HepG2 (cell line): ENCODE measurements at regions not wholly inside any gene's neighbourhood (a gene's known extent, or its start where the extent isn't known, plus 50 kb on each side); places are given as distances from the start of the nearest gene placed in this dataset.

Experiments
- ARNT ChIP-seq: fragments of 450-650 bp; IDR thresholded peaks from 2 replicates; pipeline ENCODE4 v1.6.1; 2017
- CBX5 ChIP-seq: sonication (generic); formaldehyde crosslinking; IDR thresholded peaks from 2 replicates; pipeline ENCODE4 v1.4.0; 2020; ENCODE audit warnings: missing genetic modification reagents, borderline replicate concordance
- FOXJ3 ChIP-seq: sonication (generic); formaldehyde crosslinking; IDR thresholded peaks from 2 replicates; pipeline ENCODE4 v1.4.0; 2020; ENCODE audit warnings: missing genetic modification reagents, mild to moderate bottlenecking, borderline replicate concordance
- GATA4 ChIP-seq: sonication (generic); IDR thresholded peaks from 2 replicates; pipeline ENCODE4 v1.6.1; 2016; ENCODE audit warnings: antibody characterized with exemption, low read depth, borderline replicate concordance
- HOXA5 ChIP-seq: sonication (generic); formaldehyde crosslinking; IDR thresholded peaks from 2 replicates; pipeline ENCODE4 v1.4.0; 2020; ENCODE audit warnings: missing genetic modification reagents
- ISX ChIP-seq: sonication (generic); formaldehyde crosslinking; conservative IDR thresholded peaks from 2 replicates; pipeline ENCODE4 v1.5.0; 2020; ENCODE audit warnings: missing genetic modification reagents
- KDM2A ChIP-seq: sonication (generic); formaldehyde crosslinking; IDR thresholded peaks from 2 replicates; pipeline ENCODE4 v1.4.0; 2020; ENCODE audit warnings: low read depth, missing genetic modification reagents, borderline replicate concordance
- KLF11 ChIP-seq: IDR thresholded peaks from 2 replicates; pipeline ENCODE4 v1.6.1; 2016; ENCODE audit warnings: missing compliant biosample characterization
- KMT2A ChIP-seq: sonication (generic); formaldehyde crosslinking; IDR thresholded peaks from 2 replicates; pipeline ENCODE4 v1.4.0; 2020; ENCODE audit warnings: missing genetic modification reagents
- NAIF1 ChIP-seq: sonication (generic); formaldehyde crosslinking; IDR thresholded peaks from 2 replicates; pipeline ENCODE4 v1.5.0; 2020; ENCODE audit warnings: mild to moderate bottlenecking, missing genetic modification reagents, borderline replicate concordance
- NCOA1 ChIP-seq: sonication (generic); formaldehyde crosslinking; IDR thresholded peaks from 2 replicates; pipeline ENCODE4 v1.9.0; 2021; ENCODE audit warnings: missing genetic modification reagents
- NONO ChIP-seq, 2 experiments: fragments of 450-650 bp in 1 of 2; sonication (generic) in 1 of 2; formaldehyde crosslinking in 1 of 2; IDR thresholded peaks in 1 of 2; conservative IDR thresholded peaks in 1 of 2; 2 replicates each; pipeline versions ENCODE4 v1.6.1 to v1.8.0; 2017 to 2022; ENCODE audit warnings: mild to moderate bottlenecking in 1 of 2, missing genetic modification reagents in 1 of 2, moderate library complexity in 1 of 2
- YY1 ChIP-seq: IDR thresholded peaks from 2 replicates; pipeline ENCODE4 v1.6.1; 2011; ENCODE audit warnings: low read length, low read depth, moderate library complexity, mild to moderate bottlenecking; ENCODE audit not compliant: insufficient read depth, insufficient replicate concordance
- ZBTB7A ChIP-seq: sonication (generic); formaldehyde crosslinking; IDR thresholded peaks from 2 replicates; pipeline ENCODE4 v1.8.0; 2022; ENCODE audit warnings: mild to moderate bottlenecking, missing genetic modification reagents
- ZNF225 ChIP-seq: sonication (generic); formaldehyde crosslinking; IDR thresholded peaks from 2 replicates; pipeline ENCODE4 v1.4.0; 2020; ENCODE audit warnings: mild to moderate bottlenecking, missing genetic modification reagents
- ZNF776 ChIP-seq: sonication (generic); formaldehyde crosslinking; IDR thresholded peaks from 2 replicates; pipeline ENCODE4 v1.4.0; 2020; ENCODE audit warnings: mild to moderate bottlenecking, missing genetic modification reagents
- ZNF839 ChIP-seq: sonication (generic); formaldehyde crosslinking; IDR thresholded peaks from 2 replicates; pipeline ENCODE4 v1.4.0; 2020; ENCODE audit warnings: missing genetic modification reagents, mild to moderate bottlenecking, borderline replicate concordance
- TF ChIP-seq, protein P1 (sequence below), 2 experiments: sonication (generic) in 1 of 2; formaldehyde crosslinking in 1 of 2; IDR thresholded peaks; 2 replicates each; pipeline versions ENCODE4 v1.5.1 to v1.6.1; 2011 to 2020; ENCODE audit warnings: borderline replicate concordance in 1 of 2, low read depth in 1 of 2, low read length in 1 of 2, mild to moderate bottlenecking in 1 of 2, missing genetic modification reagents in 1 of 2, moderate library complexity in 1 of 2
- TF ChIP-seq, protein P2 (sequence below): sonication (generic); formaldehyde crosslinking; IDR thresholded peaks from 2 replicates; pipeline ENCODE4 v1.4.0; 2020; ENCODE audit warnings: missing genetic modification reagents, borderline replicate concordance
- TF ChIP-seq, protein P3 (sequence below): sonication (generic); formaldehyde crosslinking; IDR thresholded peaks from 2 replicates; pipeline ENCODE4 v1.5.0; 2020; ENCODE audit warnings: missing genetic modification reagents
- TF ChIP-seq, protein P4 (sequence below): sonication (generic); formaldehyde crosslinking; conservative IDR thresholded peaks from 2 replicates; pipeline ENCODE4 v1.8.0; 2022; ENCODE audit warnings: low read depth, missing genetic modification reagents

DNA sequence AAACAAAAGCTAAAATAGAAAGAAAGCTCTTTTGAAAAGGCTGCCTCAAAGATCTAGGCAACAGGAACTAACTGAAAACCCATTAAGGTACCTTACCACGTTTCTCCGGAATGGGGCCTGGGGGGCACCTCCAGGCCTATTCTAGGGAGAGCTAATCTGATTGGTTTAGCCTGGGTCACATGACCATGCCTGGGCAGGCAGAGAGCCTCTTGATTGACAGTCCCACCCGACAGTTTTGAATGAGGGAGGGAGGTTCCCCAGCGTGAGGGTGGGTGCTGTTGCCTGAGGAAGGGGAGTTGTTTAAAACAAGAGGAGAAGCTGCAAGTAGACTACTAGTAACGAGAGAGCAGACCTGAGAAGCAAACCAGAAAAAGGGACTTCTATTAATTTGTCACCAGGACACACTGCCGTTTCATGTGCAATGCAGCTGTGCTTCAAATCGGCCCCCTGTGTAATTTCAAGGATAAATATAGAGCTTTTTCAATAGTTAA is 143.4 kb upstream of the HS3ST2 start (continued):
- TF ChIP-seq KLF11 (CRISPR knock-in tag) (no peak), ZNF225 (no peak), NONO (IDR thresholded peaks at IDR 0.05) (no peak), NONO (CRISPR knock-in tag; conservative IDR thresholded peaks at IDR 0.05) (no peak), KMT2A (CRISPR knock-in tag) (no peak), GATA4 (no peak), NAIF1 (CRISPR knock-in tag) (no peak), ZBTB7A (CRISPR knock-in tag) (no peak), ISX (CRISPR knock-in tag) (peak; percentile 44; the same call in 1 of the 2 replicates), FOXJ3 (CRISPR knock-in tag) (no peak), ZNF839 (CRISPR knock-in tag) (no peak), HOXA5 (CRISPR knock-in tag) (no peak), ZNF776 (CRISPR knock-in tag) (no peak), CBX5 (CRISPR knock-in tag) (no peak), KDM2A (CRISPR knock-in tag) (no peak), YY1 (no peak), NCOA1 (CRISPR knock-in tag) (no peak), ARNT (no peak)
- TF ChIP-seq, protein P1, sequence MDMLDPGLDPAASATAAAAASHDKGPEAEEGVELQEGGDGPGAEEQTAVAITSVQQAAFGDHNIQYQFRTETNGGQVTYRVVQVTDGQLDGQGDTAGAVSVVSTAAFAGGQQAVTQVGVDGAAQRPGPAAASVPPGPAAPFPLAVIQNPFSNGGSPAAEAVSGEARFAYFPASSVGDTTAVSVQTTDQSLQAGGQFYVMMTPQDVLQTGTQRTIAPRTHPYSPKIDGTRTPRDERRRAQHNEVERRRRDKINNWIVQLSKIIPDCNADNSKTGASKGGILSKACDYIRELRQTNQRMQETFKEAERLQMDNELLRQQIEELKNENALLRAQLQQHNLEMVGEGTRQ (IDR thresholded peaks at IDR 0.05; ENCODE audit: low read depth, low read length): peak; percentile 83
- TF ChIP-seq, protein P1 (CRISPR knock-in tag; IDR thresholded peaks at IDR 0.05; ENCODE audit: borderline replicate concordance): peak; percentile 92; the same call in 1 of the 2 replicates
- TF ChIP-seq, protein P2, sequence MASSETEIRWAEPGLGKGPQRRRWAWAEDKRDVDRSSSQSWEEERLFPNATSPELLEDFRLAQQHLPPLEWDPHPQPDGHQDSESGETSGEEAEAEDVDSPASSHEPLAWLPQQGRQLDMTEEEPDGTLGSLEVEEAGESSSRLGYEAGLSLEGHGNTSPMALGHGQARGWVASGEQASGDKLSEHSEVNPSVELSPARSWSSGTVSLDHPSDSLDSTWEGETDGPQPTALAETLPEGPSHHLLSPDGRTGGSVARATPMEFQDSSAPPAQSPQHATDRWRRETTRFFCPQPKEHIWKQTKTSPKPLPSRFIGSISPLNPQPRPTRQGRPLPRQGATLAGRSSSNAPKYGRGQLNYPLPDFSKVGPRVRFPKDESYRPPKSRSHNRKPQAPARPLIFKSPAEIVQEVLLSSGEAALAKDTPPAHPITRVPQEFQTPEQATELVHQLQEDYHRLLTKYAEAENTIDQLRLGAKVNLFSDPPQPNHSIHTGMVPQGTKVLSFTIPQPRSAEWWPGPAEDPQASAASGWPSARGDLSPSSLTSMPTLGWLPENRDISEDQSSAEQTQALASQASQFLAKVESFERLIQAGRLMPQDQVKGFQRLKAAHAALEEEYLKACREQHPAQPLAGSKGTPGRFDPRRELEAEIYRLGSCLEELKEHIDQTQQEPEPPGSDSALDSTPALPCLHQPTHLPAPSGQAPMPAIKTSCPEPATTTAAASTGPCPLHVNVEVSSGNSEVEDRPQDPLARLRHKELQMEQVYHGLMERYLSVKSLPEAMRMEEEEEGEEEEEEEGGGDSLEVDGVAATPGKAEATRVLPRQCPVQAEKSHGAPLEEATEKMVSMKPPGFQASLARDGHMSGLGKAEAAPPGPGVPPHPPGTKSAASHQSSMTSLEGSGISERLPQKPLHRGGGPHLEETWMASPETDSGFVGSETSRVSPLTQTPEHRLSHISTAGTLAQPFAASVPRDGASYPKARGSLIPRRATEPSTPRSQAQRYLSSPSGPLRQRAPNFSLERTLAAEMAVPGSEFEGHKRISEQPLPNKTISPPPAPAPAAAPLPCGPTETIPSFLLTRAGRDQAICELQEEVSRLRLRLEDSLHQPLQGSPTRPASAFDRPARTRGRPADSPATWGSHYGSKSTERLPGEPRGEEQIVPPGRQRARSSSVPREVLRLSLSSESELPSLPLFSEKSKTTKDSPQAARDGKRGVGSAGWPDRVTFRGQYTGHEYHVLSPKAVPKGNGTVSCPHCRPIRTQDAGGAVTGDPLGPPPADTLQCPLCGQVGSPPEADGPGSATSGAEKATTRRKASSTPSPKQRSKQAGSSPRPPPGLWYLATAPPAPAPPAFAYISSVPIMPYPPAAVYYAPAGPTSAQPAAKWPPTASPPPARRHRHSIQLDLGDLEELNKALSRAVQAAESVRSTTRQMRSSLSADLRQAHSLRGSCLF (CRISPR knock-in tag): 0 out of 2 replicates have a peak, but pooled peaks have one; percentile 7
- TF ChIP-seq, protein P3, sequence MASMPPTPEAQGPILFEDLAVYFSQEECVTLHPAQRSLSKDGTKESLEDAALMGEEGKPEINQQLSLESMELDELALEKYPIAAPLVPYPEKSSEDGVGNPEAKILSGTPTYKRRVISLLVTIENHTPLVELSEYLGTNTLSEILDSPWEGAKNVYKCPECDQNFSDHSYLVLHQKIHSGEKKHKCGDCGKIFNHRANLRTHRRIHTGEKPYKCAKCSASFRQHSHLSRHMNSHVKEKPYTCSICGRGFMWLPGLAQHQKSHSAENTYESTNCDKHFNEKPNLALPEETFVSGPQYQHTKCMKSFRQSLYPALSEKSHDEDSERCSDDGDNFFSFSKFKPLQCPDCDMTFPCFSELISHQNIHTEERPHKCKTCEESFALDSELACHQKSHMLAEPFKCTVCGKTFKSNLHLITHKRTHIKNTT (CRISPR knock-in tag): no peak
- TF ChIP-seq, protein P4, sequence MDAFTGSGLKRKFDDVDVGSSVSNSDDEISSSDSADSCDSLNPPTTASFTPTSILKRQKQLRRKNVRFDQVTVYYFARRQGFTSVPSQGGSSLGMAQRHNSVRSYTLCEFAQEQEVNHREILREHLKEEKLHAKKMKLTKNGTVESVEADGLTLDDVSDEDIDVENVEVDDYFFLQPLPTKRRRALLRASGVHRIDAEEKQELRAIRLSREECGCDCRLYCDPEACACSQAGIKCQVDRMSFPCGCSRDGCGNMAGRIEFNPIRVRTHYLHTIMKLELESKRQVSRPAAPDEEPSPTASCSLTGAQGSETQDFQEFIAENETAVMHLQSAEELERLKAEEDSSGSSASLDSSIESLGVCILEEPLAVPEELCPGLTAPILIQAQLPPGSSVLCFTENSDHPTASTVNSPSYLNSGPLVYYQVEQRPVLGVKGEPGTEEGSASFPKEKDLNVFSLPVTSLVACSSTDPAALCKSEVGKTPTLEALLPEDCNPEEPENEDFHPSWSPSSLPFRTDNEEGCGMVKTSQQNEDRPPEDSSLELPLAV (CRISPR knock-in tag): no peak
